NB4 (cell line): ENCODE measurements at regions not wholly inside any gene's neighbourhood (a gene's known extent, or its start where the extent isn't known, plus 50 kb on each side); places are given as distances from the start of the nearest gene placed in this dataset.

Experiments used
- MYC ChIP-seq: IDR thresholded peaks from 2 replicates; pipeline ENCODE4 v1.6.1; 2011; ENCODE audit warnings: low read depth, low read length
- POLR2A ChIP-seq: IDR thresholded peaks from 2 replicates; pipeline ENCODE4 v1.6.1; 2011; ENCODE audit warnings: mild to moderate bottlenecking; ENCODE audit not compliant: insufficient read length; ENCODE audit errors: extremely low read depth
- TF ChIP-seq, protein P1 (sequence below): IDR thresholded peaks from one replicate; pipeline ENCODE4 v1.5.1; 2012; ENCODE audit warnings: low read depth, low read length
- TF ChIP-seq, protein P2 (sequence below): IDR thresholded peaks from 2 replicates; pipeline ENCODE4 v1.6.1; 2011; ENCODE audit warnings: low read depth, low read length

DNA sequence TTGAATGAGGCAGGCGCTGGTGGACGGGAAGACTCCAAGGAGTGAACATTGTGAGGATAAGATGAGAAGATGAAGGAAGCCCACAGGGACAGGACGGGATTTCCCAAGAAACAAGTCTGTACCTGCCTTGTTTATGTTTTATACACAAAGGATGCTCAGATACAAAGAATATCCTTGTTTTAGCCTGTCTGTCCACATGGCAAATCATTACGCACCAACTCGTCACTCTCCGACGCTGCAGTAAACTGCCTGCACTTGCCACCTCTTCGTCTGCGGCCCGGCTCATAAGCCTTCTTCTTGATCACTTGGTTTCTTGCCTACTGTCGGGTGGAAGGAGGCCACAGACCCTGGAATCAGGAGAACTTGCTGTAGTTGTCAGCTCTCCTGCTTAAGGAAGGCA is 85.4 kb downstream of the CD83 start:
- TF ChIP-seq, protein P1, sequence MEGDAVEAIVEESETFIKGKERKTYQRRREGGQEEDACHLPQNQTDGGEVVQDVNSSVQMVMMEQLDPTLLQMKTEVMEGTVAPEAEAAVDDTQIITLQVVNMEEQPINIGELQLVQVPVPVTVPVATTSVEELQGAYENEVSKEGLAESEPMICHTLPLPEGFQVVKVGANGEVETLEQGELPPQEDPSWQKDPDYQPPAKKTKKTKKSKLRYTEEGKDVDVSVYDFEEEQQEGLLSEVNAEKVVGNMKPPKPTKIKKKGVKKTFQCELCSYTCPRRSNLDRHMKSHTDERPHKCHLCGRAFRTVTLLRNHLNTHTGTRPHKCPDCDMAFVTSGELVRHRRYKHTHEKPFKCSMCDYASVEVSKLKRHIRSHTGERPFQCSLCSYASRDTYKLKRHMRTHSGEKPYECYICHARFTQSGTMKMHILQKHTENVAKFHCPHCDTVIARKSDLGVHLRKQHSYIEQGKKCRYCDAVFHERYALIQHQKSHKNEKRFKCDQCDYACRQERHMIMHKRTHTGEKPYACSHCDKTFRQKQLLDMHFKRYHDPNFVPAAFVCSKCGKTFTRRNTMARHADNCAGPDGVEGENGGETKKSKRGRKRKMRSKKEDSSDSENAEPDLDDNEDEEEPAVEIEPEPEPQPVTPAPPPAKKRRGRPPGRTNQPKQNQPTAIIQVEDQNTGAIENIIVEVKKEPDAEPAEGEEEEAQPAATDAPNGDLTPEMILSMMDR: no peak
- TF ChIP-seq, protein P2, sequence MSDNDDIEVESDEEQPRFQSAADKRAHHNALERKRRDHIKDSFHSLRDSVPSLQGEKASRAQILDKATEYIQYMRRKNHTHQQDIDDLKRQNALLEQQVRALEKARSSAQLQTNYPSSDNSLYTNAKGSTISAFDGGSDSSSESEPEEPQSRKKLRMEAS: no peak
- TF ChIP-seq POLR2A (no peak), MYC (no peak)
